Astrocyte of the hippocampus (primary cell): ENCODE measurements at regions not wholly inside any gene's neighbourhood (a gene's known extent, or its start where the extent isn't known, plus 50 kb on each side); places are given as distances from the start of the nearest gene placed in this dataset.

ENCODE experiments used
- DNase-seq: peaks from one replicate; pipeline ENCODE4 v3.0.0; 2011; ENCODE audit warnings: low read depth, low spot score

- DNase-seq = no peak
Measured at GRCh38 chr9:79195879-79196278, 375.9 kb upstream of the TLE4 start.

GRCh38 chr9:79196606-79197005, 375.2 kb upstream of the TLE4 start:
- DNase-seq = peak; percentile 25

- DNase-seq = no peak
Measured at GRCh38 chr9:79200336-79200735, 371.4 kb upstream of the TLE4 start.

- no peak for DNase-seq
Measured at GRCh38 chr9:79201636-79202035, 370.1 kb upstream of the TLE4 start.

GRCh38 chr9:79208791-79209396, 362.9 kb upstream of the TLE4 start:
- DNase-seq = no peak

- no peak for DNase-seq
Measured at GRCh38 chr9:79210541-79211243, 361.1 kb upstream of the TLE4 start.

- no peak for DNase-seq
Measured at GRCh38 chr9:79213417-79214125, 358.2 kb upstream of the TLE4 start.

- no peak for DNase-seq
Measured at GRCh38 chr9:79215821-79216220, 355.9 kb upstream of the TLE4 start.

- DNase-seq = no peak
Measured at GRCh38 chr9:79220251-79220650, 351.5 kb upstream of the TLE4 start.

GRCh38 chr9:79220666-79221065, 351.1 kb upstream of the TLE4 start:
- no peak for DNase-seq

- DNase-seq = peak; percentile 79
Measured at GRCh38 chr9:79221084-79221483, 350.7 kb upstream of the TLE4 start.

- DNase-seq = peak; percentile 10
Measured at GRCh38 chr9:79222483-79222882, 349.3 kb upstream of the TLE4 start.

- DNase-seq = peak; percentile 55
Measured at GRCh38 chr9:79224672-79225433, 346.9 kb upstream of the TLE4 start.

GRCh38 chr9:79233542-79233941, 338.2 kb upstream of the TLE4 start:
- DNase-seq = no peak

- no peak for DNase-seq
Measured at GRCh38 chr9:79236466-79236865, 335.3 kb upstream of the TLE4 start.

GRCh38 chr9:79237861-79238260, 333.9 kb upstream of the TLE4 start:
- DNase-seq = no peak

GRCh38 chr9:79240774-79241173, 331.0 kb upstream of the TLE4 start:
- no peak for DNase-seq

GRCh38 chr9:79242489-79242888, 329.3 kb upstream of the TLE4 start:
- DNase-seq = no peak

- no peak for DNase-seq
Measured at GRCh38 chr9:79246170-79246569, 325.6 kb upstream of the TLE4 start.

- no peak for DNase-seq
Measured at GRCh38 chr9:79247021-79247420, 324.7 kb upstream of the TLE4 start.

GRCh38 chr9:79250806-79251205, 321.0 kb upstream of the TLE4 start:
- no peak for DNase-seq
